ENCODE measurements at regions not wholly inside any gene's neighbourhood (a gene's known extent, or its start where the extent isn't known, plus 50 kb on each side); places are given as distances from the start of the nearest gene placed in this dataset.

- no peak for DNase-seq
These were observed 437.4 kb downstream of the NUF2 start for GRCh38 chr1:163758977-163759670.

- DNase-seq: no peak
These were observed 440.1 kb downstream of the NUF2 start for GRCh38 chr1:163761898-163762297.

GRCh38 chr1:163766257-163766918, 444.6 kb downstream of the NUF2 start:
- DNase-seq: no peak

- no peak for DNase-seq
These were observed 446.8 kb downstream of the NUF2 start for GRCh38 chr1:163768576-163768975.

DNA sequence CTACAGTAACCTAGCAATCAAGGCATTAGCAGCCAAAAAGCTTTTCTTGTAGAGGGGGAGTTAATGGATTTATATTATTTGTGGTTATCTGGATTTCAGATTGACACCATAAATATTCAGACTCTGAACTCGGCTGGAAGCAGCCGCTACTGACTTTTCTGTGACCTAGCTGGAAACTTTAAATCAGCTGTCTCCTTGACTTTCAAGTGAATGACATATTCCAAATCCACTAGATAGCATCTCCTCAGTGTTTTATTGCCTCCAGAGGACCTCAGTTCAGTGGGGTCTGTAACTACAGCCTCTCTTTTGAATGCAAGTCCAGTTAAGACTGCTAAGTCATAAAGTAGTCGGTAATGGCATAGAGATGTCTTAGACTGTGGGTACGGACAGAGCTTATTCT, 448.5 kb downstream of the NUF2 start:
- DNase-seq: no peak

DNA sequence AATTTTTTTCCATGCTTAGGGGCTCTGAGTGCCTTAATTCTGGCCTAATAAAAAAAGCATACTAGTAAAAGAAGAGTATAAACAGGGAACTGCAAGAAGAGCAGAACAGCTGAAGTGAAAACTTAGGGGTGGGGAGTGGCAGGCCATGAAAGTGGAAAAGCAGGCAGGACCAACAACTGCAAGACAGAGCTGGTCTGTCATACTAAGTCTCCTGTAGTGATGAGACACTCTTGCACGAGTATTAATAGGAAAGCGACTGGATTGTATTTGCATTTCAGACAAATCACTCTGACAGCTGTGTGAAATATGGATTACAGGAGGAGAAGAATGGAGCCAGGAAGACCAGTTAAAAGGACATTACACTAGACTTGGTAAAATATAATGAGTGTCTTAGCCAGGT, 449.9 kb downstream of the NUF2 start:
- DNase-seq: no peak

DNA sequence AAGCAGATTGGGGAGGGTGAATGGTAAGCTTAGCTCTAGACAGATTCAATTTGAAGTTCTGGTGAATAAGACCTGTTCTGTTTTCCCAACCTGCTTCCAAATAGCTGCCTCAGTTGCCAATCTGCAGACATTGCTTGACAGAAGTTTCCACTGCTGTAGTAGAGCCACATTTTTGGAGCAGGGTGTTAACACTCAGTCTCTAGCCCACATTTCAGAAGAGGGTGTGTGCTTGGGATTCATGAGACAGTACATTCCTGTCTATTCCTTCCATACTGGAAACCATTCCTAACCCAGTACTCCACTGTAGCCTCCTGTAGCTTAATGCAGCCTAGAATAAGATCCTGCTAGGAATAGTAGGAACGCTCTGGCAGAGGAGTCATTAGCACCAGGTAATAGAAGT, 450.5 kb downstream of the NUF2 start:
- no peak for DNase-seq

DNA sequence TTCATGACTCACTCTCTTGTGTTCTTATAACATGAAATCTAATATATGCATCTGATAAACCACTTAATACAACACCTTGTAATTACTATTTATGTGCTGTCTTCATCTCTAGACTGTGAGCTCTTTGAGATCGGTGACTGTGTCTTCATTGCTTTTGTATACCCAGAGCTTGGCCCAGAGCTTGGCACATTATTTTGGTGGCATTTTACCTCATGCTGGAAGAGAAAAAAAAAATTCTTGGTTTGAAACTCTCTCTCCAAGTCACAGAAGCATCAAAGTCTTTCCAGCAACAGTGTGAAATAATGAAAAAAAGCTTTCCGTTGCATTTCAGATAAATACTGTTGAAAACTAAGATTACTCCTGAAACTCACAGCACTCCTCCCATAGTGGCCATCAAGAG, 451.6 kb downstream of the NUF2 start:
- no peak for DNase-seq

- DNase-seq: no peak
These were observed 452.7 kb downstream of the NUF2 start for GRCh38 chr1:163774401-163774945.

DNA sequence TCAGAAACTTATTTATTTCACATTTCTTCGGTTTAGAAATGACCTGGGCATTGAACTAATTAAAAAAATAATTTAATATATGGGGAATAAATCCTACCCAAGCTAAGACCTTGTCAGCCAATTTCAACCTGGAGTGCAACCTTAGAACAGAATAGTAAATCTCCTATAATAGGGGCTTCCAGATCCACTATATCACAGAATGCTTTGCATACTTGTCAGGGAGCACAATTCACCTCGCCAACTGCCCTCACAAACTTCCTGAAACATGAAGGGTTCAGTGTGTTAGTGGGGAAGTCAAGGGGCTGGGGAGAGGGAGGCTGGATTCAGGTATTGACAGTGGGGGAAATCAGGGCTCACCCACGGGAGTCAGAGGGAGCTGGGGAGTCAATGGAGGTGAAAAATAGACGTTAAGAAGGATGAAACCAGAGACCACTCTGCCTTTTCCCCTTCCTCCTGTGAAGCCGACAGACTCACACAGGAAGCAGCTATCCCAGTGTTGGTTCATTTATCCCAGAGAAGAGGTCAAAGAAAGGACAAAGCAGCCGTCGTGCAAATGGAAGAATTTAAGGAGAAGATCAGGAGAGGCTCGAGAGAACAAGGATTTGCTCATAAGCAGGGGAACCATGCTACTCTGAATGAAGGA, 453.3 kb downstream of the NUF2 start:
- no peak for DNase-seq

DNA sequence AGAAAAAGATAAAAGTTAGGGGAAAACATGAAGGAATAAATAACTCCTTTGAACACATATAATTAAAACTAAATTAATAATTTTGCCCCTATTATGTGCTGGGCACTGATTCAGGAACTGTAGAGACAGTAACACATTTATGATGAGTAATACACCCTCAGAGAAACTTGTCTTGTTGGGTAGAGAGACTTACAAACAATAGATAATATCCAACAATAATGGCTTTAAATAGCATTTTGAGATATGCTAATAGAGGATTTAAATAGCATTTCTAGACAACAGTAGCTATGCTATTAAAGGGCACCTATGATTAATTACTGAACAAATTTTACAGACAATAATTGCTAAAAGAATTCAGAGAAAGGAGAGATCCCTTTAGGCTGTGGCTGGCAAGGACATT, 455.5 kb downstream of the NUF2 start:
- DNase-seq: no peak

GRCh38 chr1:163781146-163781545, 459.4 kb downstream of the NUF2 start:
- DNase-seq: no peak

- no peak for DNase-seq
These were observed 464.2 kb downstream of the NUF2 start for GRCh38 chr1:163785868-163786405.

GRCh38 chr1:163789911-163790310, 468.2 kb downstream of the NUF2 start:
- no peak for DNase-seq

- no peak for DNase-seq
These were observed 472.8 kb downstream of the NUF2 start for GRCh38 chr1:163794551-163794950.

DNA sequence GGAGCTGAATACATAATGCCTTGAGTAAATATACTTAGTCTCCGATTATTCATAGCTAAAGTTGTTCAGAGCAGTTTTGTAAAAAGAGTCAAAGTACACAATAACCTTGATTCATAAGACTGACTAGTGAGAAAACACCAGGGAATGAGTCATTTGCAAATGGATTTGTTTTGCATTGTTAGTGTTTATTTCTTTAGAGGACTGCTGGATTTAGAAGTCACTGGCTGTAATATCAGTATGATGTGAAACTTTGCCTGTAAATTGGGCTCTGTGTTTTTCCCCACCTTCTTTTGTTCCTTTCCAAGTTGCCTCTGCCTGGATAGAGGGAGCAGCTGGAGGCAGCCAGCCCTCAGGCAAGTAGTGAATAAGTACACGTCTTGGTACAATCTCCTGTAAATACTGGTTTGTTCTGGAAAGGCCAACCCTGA, 474.7 kb downstream of the NUF2 start:
- DNase-seq: no peak

GRCh38 chr1:163797816-163798215, 476.1 kb downstream of the NUF2 start:
- DNase-seq: no peak

- no peak for DNase-seq
These were observed 477.5 kb downstream of the NUF2 start for GRCh38 chr1:163799190-163799805.

DNA sequence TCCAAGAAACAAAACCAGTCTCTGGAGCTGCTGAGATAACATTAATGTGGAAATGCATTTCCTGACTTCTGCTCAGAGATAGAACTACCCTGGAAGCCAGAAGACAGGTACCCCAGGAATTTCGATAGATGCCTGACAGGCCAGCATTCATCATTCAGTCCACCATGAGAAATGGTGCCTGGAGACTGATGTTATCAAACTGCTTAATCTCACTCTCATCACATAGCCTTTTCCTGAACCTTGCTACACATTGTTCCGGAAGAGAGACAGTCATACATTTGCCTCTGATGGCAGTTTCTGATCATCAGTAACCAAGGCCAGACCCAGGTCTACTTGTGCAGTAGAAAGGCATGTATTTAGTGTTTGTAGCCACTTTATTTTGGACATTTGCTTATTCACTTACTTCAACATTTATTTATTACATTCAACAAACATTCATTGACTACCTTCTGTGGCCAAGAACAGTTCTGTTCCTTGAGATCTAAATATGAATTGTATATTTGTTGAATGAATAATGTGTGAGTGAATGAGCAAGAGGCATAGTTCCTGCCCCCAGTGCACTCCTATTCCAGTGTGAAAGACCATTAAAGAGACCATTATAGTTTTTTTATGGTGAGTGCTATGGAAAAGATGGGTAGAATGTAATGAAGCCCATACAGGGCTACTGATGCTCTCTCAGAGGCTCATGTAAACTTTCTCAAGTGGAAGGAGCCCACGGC, 485.7 kb downstream of the NUF2 start:
- no peak for DNase-seq

GRCh38 chr1:163813251-163813650, 491.5 kb downstream of the NUF2 start:
- DNase-seq: no peak

DNA sequence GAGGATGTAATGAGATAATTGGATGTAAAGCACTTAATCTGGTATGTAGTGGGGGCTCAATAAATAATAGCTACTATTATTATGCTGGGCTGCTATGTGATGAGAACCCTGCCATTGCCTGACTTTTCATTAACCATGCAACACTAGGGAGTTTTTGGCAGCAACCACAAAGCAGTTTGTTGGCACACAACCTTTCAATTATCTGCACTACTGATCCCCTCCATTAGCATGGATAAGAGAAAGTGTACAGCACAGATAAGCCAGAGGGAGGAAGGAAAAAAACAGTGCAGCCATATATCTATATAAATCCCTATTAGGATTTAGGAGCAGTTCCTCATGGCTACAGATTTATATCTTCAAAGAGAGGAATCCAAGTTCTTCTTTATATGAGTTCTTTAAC, 498.5 kb downstream of the NUF2 start:
- DNase-seq: no peak

DNA sequence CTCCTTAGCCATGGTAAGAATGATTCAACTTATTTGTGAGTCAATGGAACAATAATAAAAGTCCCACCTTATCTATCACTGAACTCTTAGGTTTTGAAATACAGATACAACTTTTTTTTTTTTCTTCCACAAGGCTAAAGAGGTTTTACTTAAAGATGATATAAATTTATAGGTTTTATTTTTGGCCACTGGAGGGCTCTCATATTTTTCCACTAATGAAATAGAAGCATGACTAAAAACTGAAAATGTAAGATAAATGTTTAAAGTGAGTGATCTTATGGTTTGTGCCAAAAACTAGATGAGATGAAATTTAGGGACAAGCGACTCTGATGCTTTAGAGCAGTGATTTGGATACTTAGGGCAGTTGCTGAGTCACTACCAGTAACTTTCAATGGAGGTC, 499.0 kb downstream of the NUF2 start:
- no peak for DNase-seq

DNA sequence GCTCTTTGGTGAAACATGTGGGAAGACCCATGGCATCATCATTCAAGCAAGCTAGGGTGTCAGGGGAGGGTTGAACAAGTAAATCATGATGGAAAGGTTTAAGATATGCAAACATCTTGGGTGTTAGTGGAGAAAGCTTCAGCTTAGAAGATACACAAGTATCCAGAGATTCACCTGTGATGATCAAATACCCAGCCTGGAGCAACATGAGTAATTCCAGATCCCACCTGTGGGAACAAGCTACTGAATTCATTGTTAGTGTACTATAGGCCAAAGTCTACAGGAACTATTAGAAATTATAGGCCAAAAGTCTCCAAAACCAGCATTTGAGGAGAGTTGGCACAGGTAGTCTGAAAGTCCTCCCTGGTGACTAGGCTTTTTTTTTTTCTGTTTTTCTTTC, 499.9 kb downstream of the NUF2 start:
- DNase-seq: no peak
